ENCODE measurements at regions not wholly inside any gene's neighbourhood (a gene's known extent, or its start where the extent isn't known, plus 50 kb on each side); places are given as distances from the start of the nearest gene placed in this dataset.

DNA sequence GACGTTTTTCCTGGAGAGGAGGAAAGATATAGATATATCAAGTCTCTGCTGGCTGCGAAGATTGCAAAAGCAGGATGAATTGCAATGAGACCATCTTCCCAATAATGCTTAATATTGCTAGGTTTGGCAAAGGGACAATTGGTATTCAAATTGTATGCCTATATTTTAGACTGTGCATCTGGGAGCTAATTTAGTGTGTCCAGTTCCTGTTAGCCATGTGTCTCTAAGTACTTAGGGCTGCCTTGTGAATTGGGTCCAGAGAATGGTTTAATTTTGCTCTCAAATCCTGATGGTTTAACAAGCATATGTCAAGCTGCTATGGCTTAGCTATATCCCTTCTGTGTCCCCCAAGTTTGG is 97.6 kb upstream of the ZNF366 start:
- TF ChIP-seq SMC3 (IDR thresholded peaks at IDR 0.05; ENCODE audit: low read depth, low read length) (no peak), EZH2phosphoT487 (IDR thresholded peaks at IDR 0.05; ENCODE audit: borderline replicate concordance, low read depth) (no peak)
